Heart left ventricle (tissue), 16 donors: ENCODE measurements at regions not wholly inside any gene's neighbourhood (a gene's known extent, or its start where the extent isn't known, plus 50 kb on each side); places are given as distances from the start of the nearest gene placed in this dataset.

Experiments used
- ATAC-seq, 4 donors: fragments of 200-7000 bp; cut with Tn5 transposase; one replicate each; pipeline ENCODE4 v1.9.1; 2020 to 2022; ENCODE audit warnings: moderate library complexity in 4 of 4, mild to moderate bottlenecking in 3 of 4, moderate number of reproducible peaks in 1 of 4
- DNase-seq, 5 donors: peaks; one replicate each; pipeline ENCODE4 v3.0.0-alpha.2; 2020
- H3K27ac ChIP-seq, 12 donors: fragments of 200-600 bp; sonication (generic) in 4 of 12; one replicate each; pipeline versions ENCODE4 v1.5.0 to v1.8.0; 2016 to 2022; ENCODE audit warnings: mild to moderate bottlenecking in 2 of 12
- H3K27me3 ChIP-seq, 9 donors: fragments of 200-600 bp; sonication (generic) in 2 of 9; one replicate each; pipeline versions ENCODE4 v1.5.1 to v1.8.0; 2016 to 2022; ENCODE audit warnings: mild to moderate bottlenecking in 3 of 9
- H3K36me3 ChIP-seq, 9 donors: fragments of 200-600 bp; sonication (generic) in 2 of 9; one replicate each; pipeline versions ENCODE4 v1.5.0 to v1.8.0; 2018 to 2022; ENCODE audit warnings: mild to moderate bottlenecking in 2 of 9
- H3K4me1 ChIP-seq, 12 donors: fragments of 200-600 bp; sonication (generic) in 4 of 12; one replicate each; pipeline versions ENCODE4 v1.5.0 to v1.8.0; 2016 to 2022; ENCODE audit warnings: mild to moderate bottlenecking in 3 of 12
- H3K4me3 ChIP-seq, 12 donors: fragments of 200-600 bp; sonication (generic) in 4 of 12; one replicate each; pipeline versions ENCODE4 v1.5.0 to v1.8.0; 2017 to 2022; ENCODE audit warnings: mild to moderate bottlenecking in 9 of 12, moderate library complexity in 4 of 12
- H3K9me3 ChIP-seq, 12 donors: fragments of 200-600 bp; sonication (generic) in 4 of 12; one replicate each; pipeline versions ENCODE4 v1.5.0 to v1.8.0; 2016 to 2022; ENCODE audit warnings: mild to moderate bottlenecking in 1 of 12
- CTCF ChIP-seq, 12 donors: fragments of 200-600 bp; sonication (generic) in 4 of 12; IDR thresholded peaks; one replicate each; pipeline versions ENCODE4 v1.5.0 to v1.8.0; 2018 to 2022; ENCODE audit warnings: antibody characterized with exemption in 12 of 12, mild to moderate bottlenecking in 5 of 12
- POLR2A ChIP-seq, 2 donors: fragments of 450-650 bp; IDR thresholded peaks; one replicate each; pipeline ENCODE4 v1.6.1; 2017; ENCODE audit warnings: antibody characterized with exemption in 2 of 2, mild to moderate bottlenecking in 2 of 2, moderate library complexity in 2 of 2
- WGBS, 4 donors: extraction: QIAGEN DNeasy Blood & Tissue Kit in 2 of 4; methylation state at CpG; one replicate each; pipeline versions ENCODE4 v1.1.5 to v1.1.7; 2013 to 2018; 5-methylcytosine and 5-hydroxymethylcytosine counted together
- intact Hi-C, 10 donors: fragments of 100-400 bp; cut with DNase I; formaldehyde crosslinking; loops; one replicate each; pipeline versions ENCODE4 v1.11.1 to v1.14.2; 2022
- donor health status: ischemic (EF 13 %, LVEDD 7.1; RV severe dilation, severe dysfunction).
- donor health status: healthy with polysubstance abuse.
- donor health status: DM: no; HTN: yes; CAD: no.
- donor health status: DM: no; HTN: no; CAD: no.
- donor health status: ischemic (EF 25% LVEDD 6.9; RV normal size, moderate dysfunction).
- donor health status: ischemic (EF 25% LVEDD 5.7; RV mildly dilated, moderate dysfunction).
- donor health status: healthy.
- donor health status: DM: yes; HTN: yes; CAD: no.
- donor health status: ischemic (EF 35%, LVEDD 5.7; RV mildly dilated, moderate dysfunction).
- donor health status: nonischemic (EF 11% LVEDD 7.7; RV severe dilation, severe dysfunction).
- donor health status: DM: yes; HTN: yes; CAD: no.
- donor health status: PGD.
- donor health status: ischemic (EF 29% LVEDD 5.4; RV normal size, mild dysfunction).
- donor health status: nonischemic (EF 23%, LVEDD 6.1; RV moderate dilation, normal function).

GRCh38 chr1:238468068-238468467 is 577.3 kb upstream of the ZP4 start:
- no peaks in the 10 kb centered on the region for H3K4me1 ChIP-seq
- H3K36me3 ChIP-seq: no peaks in the 10 kb centered on the region
- H3K27ac ChIP-seq: no peak overlapping the region
- intact Hi-C loops: no loop called here
- DNase-seq (no peak), ATAC-seq (no peak)
- H3K4me3 ChIP-seq: no peak overlapping the region
- TF ChIP-seq POLR2A (IDR thresholded peaks at IDR 0.05) (no peak), CTCF (IDR thresholded peaks at IDR 0.05) (no peak)
- 77 to 88% (median 81%) methylated on average over 6 of the region's 6 CpGs for WGBS, 4 donors
- peaks cover 0 to 7% (median 0%) of the 10 kb centered on the region in 9 donors for H3K27me3 ChIP-seq
- H3K9me3 ChIP-seq: no peaks in the 10 kb centered on the region

- no peaks in the 10 kb centered on the region for H3K36me3 ChIP-seq
- no peaks in the 10 kb centered on the region for H3K27me3 ChIP-seq
- ATAC-seq (no peak), DNase-seq (no peak)
- H3K27ac ChIP-seq: no peak overlapping the region
- no peaks in the 10 kb centered on the region for H3K9me3 ChIP-seq
- H3K4me1 ChIP-seq: no peaks in the 10 kb centered on the region
- no peak overlapping the region for H3K4me3 ChIP-seq
- intact Hi-C loops: no loop called here
- no peak for TF ChIP-seq CTCF (IDR thresholded peaks at IDR 0.05)
- TF ChIP-seq POLR2A (IDR thresholded peaks at IDR 0.05): no peak
- 71 to 81% (median 78%) methylated on average over 5 of the region's 5 CpGs for WGBS, 4 donors
Observed at GRCh38 chr1:238466459-238466858, 575.7 kb upstream of the ZP4 start.

- whole genome bisulfite sequencing, 4 donors: 52 to 72% (median 61%) methylated on average over 3 of the region's 3 CpGs
- Histone ChIP-seq H3K4me1 (no peaks in the 10 kb centered on the region), H3K4me3 (no peak overlapping the region)
Observed at GRCh38 chr1:238465449-238465848, 574.7 kb upstream of the ZP4 start.

GRCh38 chr1:238458899-238459298 is 568.2 kb upstream of the ZP4 start:
- TF ChIP-seq CTCF (IDR thresholded peaks at IDR 0.05) (no peak), POLR2A (IDR thresholded peaks at IDR 0.05) (no peak)
- Histone ChIP-seq H3K27ac (no peak overlapping the region), H3K27me3 (no peaks in the 10 kb centered on the region), H3K36me3 (no peaks in the 10 kb centered on the region), H3K9me3 (no peaks in the 10 kb centered on the region), H3K4me1 (no peaks in the 10 kb centered on the region), H3K4me3 (no peak overlapping the region)
- WGBS, 4 donors: 65 to 80% (median 71%) methylated on average over 5 of the region's 5 CpGs
- intact Hi-C loops: no loop called here
- no peak for DNase-seq
- no peak for ATAC-seq

More at GRCh38 chr1:238465449-238465848, 574.7 kb upstream of the ZP4 start:
- DNase-seq (no peak), ATAC-seq (no peak)
- Histone ChIP-seq H3K9me3 (no peaks in the 10 kb centered on the region), H3K36me3 (no peaks in the 10 kb centered on the region), H3K27ac (no peak overlapping the region), H3K27me3 (no peaks in the 10 kb centered on the region)
- TF ChIP-seq POLR2A (IDR thresholded peaks at IDR 0.05) (no peak), CTCF (IDR thresholded peaks at IDR 0.05) (no peak)
- intact Hi-C loops: no loop called here
